Neural crest cell (in vitro differentiated cells): ENCODE measurements at regions not wholly inside any gene's neighbourhood (a gene's known extent, or its start where the extent isn't known, plus 50 kb on each side); places are given as distances from the start of the nearest gene placed in this dataset.

Experiments
- DNase-seq: peaks from one replicate; pipeline ENCODE4 v3.0.0; 2021; ENCODE audit warnings: low read depth, mixed read lengths, low spot score
- H3K27ac Mint-ChIP-seq: one replicate; pipeline ENCODE4 v1.8.0; 2021; ENCODE audit warnings: mild to moderate bottlenecking, mixed read lengths; ENCODE audit not compliant: unreplicated experiment
- H3K27me3 Mint-ChIP-seq: 2 replicates; pipeline ENCODE4 v1.8.0; 2021; ENCODE audit warnings: low read depth, mild to moderate bottlenecking, mixed read lengths
- H3K36me3 Mint-ChIP-seq: 2 replicates; pipeline ENCODE4 v1.8.0; 2021; ENCODE audit warnings: low read depth, mild to moderate bottlenecking, mixed read lengths
- H3K4me1 Mint-ChIP-seq: 2 replicates; pipeline ENCODE4 v1.8.0; 2021; ENCODE audit warnings: mixed read lengths
- H3K4me3 Mint-ChIP-seq: one replicate; pipeline ENCODE4 v1.8.0; 2021; ENCODE audit warnings: mild to moderate bottlenecking, mixed read lengths
- H3K9me3 Mint-ChIP-seq: 2 replicates; pipeline ENCODE4 v1.8.0; 2021; ENCODE audit warnings: mixed read lengths
- CTCF ChIP-seq: fragments of 200-600 bp; sonication (generic); conservative IDR thresholded peaks from 2 replicates; pipeline ENCODE4 v1.5.0; 2021; ENCODE audit warnings: antibody characterized with exemption, mild to moderate bottlenecking

- no peak for TF ChIP-seq CTCF
- Mint-ChIP-seq H3K4me3 (no peak overlapping the region), H3K9me3 (no peaks in the 10 kb centered on the region), H3K4me1 (no peaks in the 10 kb centered on the region), H3K27me3 (no peaks in the 10 kb centered on the region), H3K27ac (no peak overlapping the region), H3K36me3 (no peaks in the 10 kb centered on the region)
- no peak for DNase-seq
These were observed 319.5 kb upstream of the TNC start for GRCh38 chr9:115437418-115437817.

- H3K27me3 Mint-ChIP-seq, result no peaks in the 10 kb centered on the region
- no peak for TF ChIP-seq CTCF
- H3K9me3 Mint-ChIP-seq, result no peaks in the 10 kb centered on the region
- H3K36me3 Mint-ChIP-seq, result no peaks in the 10 kb centered on the region
- no peak overlapping the region for H3K4me3 Mint-ChIP-seq
- H3K27ac Mint-ChIP-seq, result no peak overlapping the region
- DNase-seq, result no peak
- H3K4me1 Mint-ChIP-seq, result no peaks in the 10 kb centered on the region
These were observed 321.7 kb upstream of the TNC start for GRCh38 chr9:115439641-115440040.

GRCh38 chr9:115442054-115442453, 324.1 kb upstream of the TNC start:
- no peak for TF ChIP-seq CTCF
- Mint-ChIP-seq H3K4me3 (no peak overlapping the region), H3K27me3 (no peaks in the 10 kb centered on the region), H3K36me3 (no peaks in the 10 kb centered on the region), H3K9me3 (no peaks in the 10 kb centered on the region), H3K27ac (no peak overlapping the region), H3K4me1 (no peaks in the 10 kb centered on the region)
- no peak for DNase-seq

GRCh38 chr9:115443890-115444289, 325.9 kb upstream of the TNC start:
- no peaks in the 10 kb centered on the region for H3K27me3 Mint-ChIP-seq
- no peaks in the 10 kb centered on the region for H3K4me1 Mint-ChIP-seq
- no peak overlapping the region for H3K27ac Mint-ChIP-seq
- no peaks in the 10 kb centered on the region for H3K9me3 Mint-ChIP-seq
- no peak for TF ChIP-seq CTCF
- no peak overlapping the region for H3K4me3 Mint-ChIP-seq
- no peaks in the 10 kb centered on the region for H3K36me3 Mint-ChIP-seq
- DNase-seq, result no peak

- Mint-ChIP-seq H3K36me3 (no peaks in the 10 kb centered on the region), H3K4me3 (no peak overlapping the region), H3K9me3 (no peaks in the 10 kb centered on the region), H3K27me3 (no peaks in the 10 kb centered on the region), H3K4me1 (no peaks in the 10 kb centered on the region), H3K27ac (no peak overlapping the region)
- DNase-seq, result no peak
- no peak for TF ChIP-seq CTCF
These were observed 327.0 kb upstream of the TNC start for GRCh38 chr9:115444959-115445358.

GRCh38 chr9:115445655-115446054, 327.7 kb upstream of the TNC start:
- no peak for DNase-seq
- H3K4me3 Mint-ChIP-seq, result no peak overlapping the region
- no peaks in the 10 kb centered on the region for H3K9me3 Mint-ChIP-seq
- no peak overlapping the region for H3K27ac Mint-ChIP-seq
- TF ChIP-seq CTCF, result no peak
- no peaks in the 10 kb centered on the region for H3K27me3 Mint-ChIP-seq
- H3K4me1 Mint-ChIP-seq, result no peaks in the 10 kb centered on the region
- H3K36me3 Mint-ChIP-seq, result no peaks in the 10 kb centered on the region
